ENCODE measurements at regions not wholly inside any gene's neighbourhood (a gene's known extent, or its start where the extent isn't known, plus 50 kb on each side); places are given as distances from the start of the nearest gene placed in this dataset.
"Not testable (repeated sequence)": the region's sequence is repeated elsewhere in the genome, so short reads cannot be mapped to it uniquely, and the experiment has no call there.

DNA sequence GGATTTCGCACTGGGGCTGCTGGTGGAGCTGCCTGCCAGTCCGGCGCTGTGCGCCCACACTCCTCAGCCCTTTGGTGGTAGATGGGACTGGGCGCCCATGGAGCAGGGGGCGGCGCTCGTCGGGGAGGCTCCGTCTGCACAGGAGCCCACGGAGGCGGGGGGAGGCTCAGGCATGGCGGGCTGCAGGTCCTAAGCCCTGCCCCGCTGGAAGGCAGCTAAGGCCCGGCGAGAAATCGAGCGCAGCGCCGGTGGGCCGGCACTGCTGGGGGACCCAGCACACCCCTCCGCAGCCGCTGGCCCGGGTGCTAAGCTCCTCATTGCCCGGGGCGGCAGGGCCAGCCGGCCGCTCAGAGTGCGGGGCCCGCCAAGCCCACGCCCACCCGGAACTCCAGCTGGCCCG, 370.9 kb downstream of the TEX13C start:
- POLR2A ChIA-PET; H3K4me1 ChIP-seq (ENCODE audit: control extremely low read depth in 1 of 4, control insufficient read depth in 4 of 4, insufficient read depth in 4 of 4, low read length in 3 of 4); H3K36me3 ChIP-seq (ENCODE audit: control insufficient read depth in 4 of 4, insufficient read depth in 4 of 4, low read length in 3 of 4); H3K27me3 ChIP-seq (replicated peaks in 2 of 5; ENCODE audit: control insufficient read depth in 4 of 5, insufficient read depth in 5 of 5, low read length in 4 of 5); H3K27ac ChIP-seq (ENCODE audit: insufficient read depth in 1 of 2, low read depth in 1 of 2, low read length in 2 of 2, poor library complexity in 1 of 2, severe bottlenecking in 2 of 2); H3K9me3 ChIP-seq (ENCODE audit: control extremely low read depth in 1 of 5, control insufficient read depth in 4 of 5, insufficient read depth in 2 of 5, low read depth in 1 of 5, low read length in 4 of 5); CTCF ChIA-PET; DNase-seq; H3K4me3 ChIP-seq (ENCODE audit: control insufficient read depth in 1 of 7, extremely low read depth in 1 of 7, insufficient read depth in 4 of 7, low read depth in 2 of 7, low read length in 6 of 7): not testable (repeated sequence)
- 66% methylated on average over 22 of the region's 33 CpGs for WGBS (ENCODE audit: insufficient coverage)

- CTCF ChIA-PET: no interaction called here
- H3K27ac ChIP-seq (ENCODE audit: insufficient read depth in 1 of 2, low read depth in 1 of 2, low read length in 2 of 2, poor library complexity in 1 of 2, severe bottlenecking in 2 of 2): no peak overlapping the region
- H3K4me3 ChIP-seq (ENCODE audit: control insufficient read depth in 1 of 7, extremely low read depth in 1 of 7, insufficient read depth in 4 of 7, low read depth in 2 of 7, low read length in 6 of 7): no peak overlapping the region
- H3K9me3 ChIP-seq (ENCODE audit: control extremely low read depth in 1 of 5, control insufficient read depth in 4 of 5, insufficient read depth in 2 of 5, low read depth in 1 of 5, low read length in 4 of 5): no peaks in the 10 kb centered on the region
- no peak for DNase-seq
- no peaks in the 10 kb centered on the region for H3K27me3 ChIP-seq (replicated peaks in 2 of 5; ENCODE audit: control insufficient read depth in 4 of 5, insufficient read depth in 5 of 5, low read length in 4 of 5)
- 80% methylated on average over 1 of the region's 1 CpG for WGBS (ENCODE audit: insufficient coverage)
- no peaks in the 10 kb centered on the region for H3K4me1 ChIP-seq (ENCODE audit: control extremely low read depth in 1 of 4, control insufficient read depth in 4 of 4, insufficient read depth in 4 of 4, low read length in 3 of 4)
- POLR2A ChIA-PET: no interaction called here
- no peaks in the 10 kb centered on the region for H3K36me3 ChIP-seq (ENCODE audit: control insufficient read depth in 4 of 4, insufficient read depth in 4 of 4, low read length in 3 of 4)
These were observed 374.5 kb downstream of the TEX13C start for GRCh38 chrX:125694171-125694570.

DNA sequence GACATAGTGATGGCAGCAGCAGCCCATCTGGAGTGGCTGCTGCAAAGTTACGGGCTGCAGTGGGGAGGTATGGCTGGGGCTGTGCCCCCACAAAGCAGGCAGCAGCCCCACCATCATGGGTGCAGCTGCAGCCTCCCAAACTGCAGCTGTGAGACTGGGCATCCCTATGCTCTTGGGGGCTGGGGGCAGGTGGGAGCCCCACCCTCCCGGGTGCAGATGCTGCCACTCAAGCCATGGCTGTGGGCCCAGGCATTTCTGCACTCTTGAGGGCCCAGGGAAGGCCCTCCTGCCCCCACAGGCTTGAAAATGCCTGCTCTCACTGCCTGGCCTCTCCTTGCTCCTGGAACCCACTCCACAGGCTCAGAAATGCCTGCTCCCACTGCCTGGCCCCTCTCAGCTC, 389.4 kb downstream of the TEX13C start:
- WGBS (ENCODE audit: insufficient coverage): 80% methylated on average over 2 of the region's 2 CpGs
- Histone ChIP-seq H3K9me3 (ENCODE audit: control extremely low read depth in 1 of 5, control insufficient read depth in 4 of 5, insufficient read depth in 2 of 5, low read depth in 1 of 5, low read length in 4 of 5) (no peaks in the 10 kb centered on the region), H3K27ac (ENCODE audit: insufficient read depth in 1 of 2, low read depth in 1 of 2, low read length in 2 of 2, poor library complexity in 1 of 2, severe bottlenecking in 2 of 2) (no peak overlapping the region), H3K27me3 (replicated peaks in 2 of 5; ENCODE audit: control insufficient read depth in 4 of 5, insufficient read depth in 5 of 5, low read length in 4 of 5) (no peaks in the 10 kb centered on the region), H3K4me3 (ENCODE audit: control insufficient read depth in 1 of 7, extremely low read depth in 1 of 7, insufficient read depth in 4 of 7, low read depth in 2 of 7, low read length in 6 of 7) (no peak overlapping the region), H3K4me1 (ENCODE audit: control extremely low read depth in 1 of 4, control insufficient read depth in 4 of 4, insufficient read depth in 4 of 4, low read length in 3 of 4) (no peaks in the 10 kb centered on the region), H3K36me3 (ENCODE audit: control insufficient read depth in 4 of 4, insufficient read depth in 4 of 4, low read length in 3 of 4) (no peaks in the 10 kb centered on the region)
- no peak for DNase-seq
- ChIA-PET CTCF (no interaction called here), POLR2A (no interaction called here)

DNA sequence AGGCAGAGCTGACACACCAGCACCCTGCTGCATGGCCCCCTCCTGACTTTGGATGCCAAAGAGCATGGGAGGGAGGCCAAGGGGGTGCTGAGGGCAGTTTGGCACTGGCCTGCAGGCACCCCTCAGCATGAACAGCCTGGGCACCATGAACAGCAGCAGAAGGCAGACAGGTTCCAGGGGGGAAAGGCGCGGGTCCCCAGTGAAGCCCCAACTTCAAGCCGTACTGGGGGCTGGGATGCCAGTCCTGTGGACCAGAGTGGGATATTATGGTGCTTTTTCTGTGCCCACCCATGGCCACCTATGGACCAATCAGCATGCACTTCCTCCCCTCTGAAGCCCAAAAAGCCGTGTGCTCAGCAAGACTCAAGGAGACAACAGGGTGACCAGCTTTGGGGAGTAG, 389.9 kb downstream of the TEX13C start:
- H3K36me3 ChIP-seq (ENCODE audit: control insufficient read depth in 4 of 4, insufficient read depth in 4 of 4, low read length in 3 of 4): no peaks in the 10 kb centered on the region
- CTCF ChIA-PET: no interaction called here
- H3K4me3 ChIP-seq (ENCODE audit: control insufficient read depth in 1 of 7, extremely low read depth in 1 of 7, insufficient read depth in 4 of 7, low read depth in 2 of 7, low read length in 6 of 7): no peak overlapping the region
- WGBS (ENCODE audit: insufficient coverage): 17% methylated on average over 1 of the region's 4 CpGs
- H3K4me1 ChIP-seq (ENCODE audit: control extremely low read depth in 1 of 4, control insufficient read depth in 4 of 4, insufficient read depth in 4 of 4, low read length in 3 of 4): no peaks in the 10 kb centered on the region
- H3K27ac ChIP-seq (ENCODE audit: insufficient read depth in 1 of 2, low read depth in 1 of 2, low read length in 2 of 2, poor library complexity in 1 of 2, severe bottlenecking in 2 of 2): no peak overlapping the region
- POLR2A ChIA-PET: no interaction called here
- no peak for DNase-seq
- H3K9me3 ChIP-seq (ENCODE audit: control extremely low read depth in 1 of 5, control insufficient read depth in 4 of 5, insufficient read depth in 2 of 5, low read depth in 1 of 5, low read length in 4 of 5): no peaks in the 10 kb centered on the region
- no peaks in the 10 kb centered on the region for H3K27me3 ChIP-seq (replicated peaks in 2 of 5; ENCODE audit: control insufficient read depth in 4 of 5, insufficient read depth in 5 of 5, low read length in 4 of 5)

DNA sequence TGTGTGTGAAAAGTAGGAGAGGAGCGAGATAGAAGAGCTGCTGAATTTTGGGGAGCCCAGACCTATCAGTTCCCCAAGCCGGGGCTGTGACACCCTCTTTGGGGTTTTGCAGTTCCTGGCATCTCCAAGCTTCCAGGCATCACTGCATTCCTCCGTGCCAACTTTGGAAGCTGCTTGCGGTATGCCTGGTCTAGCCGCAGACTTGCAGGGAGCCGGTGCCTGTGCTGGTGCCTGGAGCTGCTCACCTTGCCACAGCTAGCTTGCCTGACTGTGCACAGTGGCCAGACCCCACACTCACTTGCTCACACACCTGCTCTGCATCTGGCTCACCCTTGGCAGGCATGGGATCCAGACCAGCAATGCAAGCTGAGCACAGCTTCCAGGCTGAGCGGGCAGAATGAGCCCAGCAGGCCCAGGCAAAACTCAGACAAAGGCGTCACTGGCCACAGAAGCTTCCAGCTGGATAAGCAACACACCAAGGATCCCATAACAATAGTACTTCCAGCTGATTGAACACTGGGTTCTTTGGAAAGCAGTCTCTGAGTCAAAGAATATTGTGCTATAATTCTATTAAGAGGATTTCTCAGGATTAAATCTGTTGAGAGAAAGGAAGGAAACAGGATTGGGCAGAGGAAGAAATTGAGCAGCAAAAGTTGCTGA, 390.9 kb downstream of the TEX13C start:
- no peak for DNase-seq
- Histone ChIP-seq H3K4me3 (ENCODE audit: control insufficient read depth in 1 of 7, extremely low read depth in 1 of 7, insufficient read depth in 4 of 7, low read depth in 2 of 7, low read length in 6 of 7) (no peak overlapping the region), H3K27ac (ENCODE audit: insufficient read depth in 1 of 2, low read depth in 1 of 2, low read length in 2 of 2, poor library complexity in 1 of 2, severe bottlenecking in 2 of 2) (no peak overlapping the region), H3K4me1 (ENCODE audit: control extremely low read depth in 1 of 4, control insufficient read depth in 4 of 4, insufficient read depth in 4 of 4, low read length in 3 of 4) (no peaks in the 10 kb centered on the region), H3K9me3 (ENCODE audit: control extremely low read depth in 1 of 5, control insufficient read depth in 4 of 5, insufficient read depth in 2 of 5, low read depth in 1 of 5, low read length in 4 of 5) (no peaks in the 10 kb centered on the region), H3K36me3 (ENCODE audit: control insufficient read depth in 4 of 4, insufficient read depth in 4 of 4, low read length in 3 of 4) (no peaks in the 10 kb centered on the region), H3K27me3 (replicated peaks in 2 of 5; ENCODE audit: control insufficient read depth in 4 of 5, insufficient read depth in 5 of 5, low read length in 4 of 5) (no peaks in the 10 kb centered on the region)
- 91% methylated on average over 7 of the region's 8 CpGs for WGBS (ENCODE audit: insufficient coverage)
- POLR2A ChIA-PET: no interaction called here
- CTCF ChIA-PET: no interaction called here

- no peaks in the 10 kb centered on the region for H3K36me3 ChIP-seq (ENCODE audit: control insufficient read depth in 4 of 4, insufficient read depth in 4 of 4, low read length in 3 of 4)
- H3K27me3 ChIP-seq (replicated peaks in 2 of 5; ENCODE audit: control insufficient read depth in 4 of 5, insufficient read depth in 5 of 5, low read length in 4 of 5): no peaks in the 10 kb centered on the region
- POLR2A ChIA-PET: no interaction called here
- DNase-seq: no peak
- 100% methylated on average over 1 of the region's 1 CpG for WGBS (ENCODE audit: insufficient coverage)
- no peaks in the 10 kb centered on the region for H3K9me3 ChIP-seq (ENCODE audit: control extremely low read depth in 1 of 5, control insufficient read depth in 4 of 5, insufficient read depth in 2 of 5, low read depth in 1 of 5, low read length in 4 of 5)
- CTCF ChIA-PET: no interaction called here
- no peak overlapping the region for H3K4me3 ChIP-seq (ENCODE audit: control insufficient read depth in 1 of 7, extremely low read depth in 1 of 7, insufficient read depth in 4 of 7, low read depth in 2 of 7, low read length in 6 of 7)
- H3K4me1 ChIP-seq (ENCODE audit: control extremely low read depth in 1 of 4, control insufficient read depth in 4 of 4, insufficient read depth in 4 of 4, low read length in 3 of 4): no peaks in the 10 kb centered on the region
- no peak overlapping the region for H3K27ac ChIP-seq (ENCODE audit: insufficient read depth in 1 of 2, low read depth in 1 of 2, low read length in 2 of 2, poor library complexity in 1 of 2, severe bottlenecking in 2 of 2)
These were observed 391.4 kb downstream of the TEX13C start for GRCh38 chrX:125711103-125711502.

- ChIA-PET POLR2A (no interaction called here), CTCF (no interaction called here)
- Histone ChIP-seq H3K36me3 (ENCODE audit: control insufficient read depth in 4 of 4, insufficient read depth in 4 of 4, low read length in 3 of 4) (no peaks in the 10 kb centered on the region), H3K9me3 (ENCODE audit: control extremely low read depth in 1 of 5, control insufficient read depth in 4 of 5, insufficient read depth in 2 of 5, low read depth in 1 of 5, low read length in 4 of 5) (no peaks in the 10 kb centered on the region), H3K27me3 (replicated peaks in 2 of 5; ENCODE audit: control insufficient read depth in 4 of 5, insufficient read depth in 5 of 5, low read length in 4 of 5) (no peaks in the 10 kb centered on the region), H3K27ac (ENCODE audit: insufficient read depth in 1 of 2, low read depth in 1 of 2, low read length in 2 of 2, poor library complexity in 1 of 2, severe bottlenecking in 2 of 2) (no peak overlapping the region), H3K4me3 (ENCODE audit: control insufficient read depth in 1 of 7, extremely low read depth in 1 of 7, insufficient read depth in 4 of 7, low read depth in 2 of 7, low read length in 6 of 7) (no peak overlapping the region), H3K4me1 (ENCODE audit: control extremely low read depth in 1 of 4, control insufficient read depth in 4 of 4, insufficient read depth in 4 of 4, low read length in 3 of 4) (no peaks in the 10 kb centered on the region)
- no peak for DNase-seq
- WGBS (ENCODE audit: insufficient coverage): 49% methylated on average over 3 of the region's 3 CpGs
These were observed 394.0 kb downstream of the TEX13C start for GRCh38 chrX:125713633-125714032.
